Renal cortical epithelial cell (primary cell): ENCODE measurements at regions not wholly inside any gene's neighbourhood (a gene's known extent, or its start where the extent isn't known, plus 50 kb on each side); places are given as distances from the start of the nearest gene placed in this dataset.

Experiments used
- DNase-seq: peaks from one replicate; pipeline ENCODE4 v3.0.0-alpha.2; 2011; ENCODE audit warnings: low read depth

- DNase-seq = no peak
Measured at GRCh38 chr15:68871507-68871906, 50.8 kb upstream of the ANP32A start.

- DNase-seq = no peak
Measured at GRCh38 chr15:68874788-68875187, 54.1 kb upstream of the ANP32A start.

- DNase-seq = peak; percentile 80
Measured at GRCh38 chr15:68875377-68876116, 54.8 kb upstream of the SPESP1 start.

GRCh38 chr15:68877626-68878025, 52.7 kb upstream of the SPESP1 start:
- no peak for DNase-seq

GRCh38 chr15:68880382-68880781, 49.9 kb upstream of the SPESP1 start:
- DNase-seq = no peak
